Sigmoid colon (tissue), 6 donors: ENCODE measurements at regions not wholly inside any gene's neighbourhood (a gene's known extent, or its start where the extent isn't known, plus 50 kb on each side); places are given as distances from the start of the nearest gene placed in this dataset.

Experiments used
- DNase-seq: peaks from one replicate; pipeline ENCODE4 v3.0.0-alpha.2; 2019
- H3K27ac ChIP-seq, 4 donors: fragments of 200-600 bp; sonication (generic); one replicate each; pipeline ENCODE4 v1.5.1; 2016 to 2019; ENCODE audit warnings: mild to moderate bottlenecking in 1 of 4
- H3K27me3 ChIP-seq, 3 donors: fragments of 200-600 bp; sonication (generic); one replicate each; pipeline ENCODE4 v1.5.1; 2019; ENCODE audit warnings: mild to moderate bottlenecking in 1 of 3
- H3K36me3 ChIP-seq, 4 donors: fragments of 200-600 bp; sonication (generic); one replicate each; pipeline ENCODE4 v1.5.1; 2016 to 2019
- H3K4me1 ChIP-seq, 4 donors: fragments of 200-600 bp; sonication (generic); one replicate each; pipeline ENCODE4 v1.5.1; 2017 to 2019
- H3K4me3 ChIP-seq, 4 donors: fragments of 200-600 bp; sonication (generic); one replicate each; pipeline ENCODE4 v1.5.1; 2017 to 2019; ENCODE audit warnings: mild to moderate bottlenecking in 2 of 4, moderate library complexity in 1 of 4
- H3K9me3 ChIP-seq, 4 donors: fragments of 200-600 bp in 3 of 4; sonication (generic) in 3 of 4; one replicate each; pipeline versions ENCODE4 v1.5.1 to v1.6.1; 2013 to 2019
- CTCF ChIP-seq, 4 experiments: fragments of 450-650 bp in 3 of 4; fragments of 200-600 bp in 1 of 4; IDR thresholded peaks; one replicate each; pipeline ENCODE4 v1.5.1; 2016 to 2019; ENCODE audit warnings: antibody characterized with exemption in 4 of 4, mild to moderate bottlenecking in 3 of 4, moderate library complexity in 2 of 4
- EP300 ChIP-seq, 4 donors: sonication (generic); formaldehyde crosslinking; IDR thresholded peaks; one replicate each; pipeline ENCODE4 v1.6.1; 2017; ENCODE audit warnings: antibody characterized with exemption in 4 of 4
- POLR2A ChIP-seq, 2 donors: fragments of 450-650 bp; IDR thresholded peaks; one replicate each; pipeline ENCODE4 v1.6.1; 2016; ENCODE audit warnings: antibody characterized with exemption in 2 of 2, mild to moderate bottlenecking in 2 of 2, moderate library complexity in 2 of 2
- POLR2AphosphoS5 ChIP-seq, 4 donors: sonication (generic); formaldehyde crosslinking; IDR thresholded peaks; one replicate each; pipeline ENCODE4 v1.6.1; 2017; ENCODE audit warnings: antibody characterized with exemption in 4 of 4
- WGBS, 2 donors: extraction: QIAGEN DNeasy Blood & Tissue Kit; methylation state at CpG; one replicate each; pipeline ENCODE4 v1.1.7; 2013; 5-methylcytosine and 5-hydroxymethylcytosine counted together
- intact Hi-C: fragments of 100-400 bp; cut with DNase I; formaldehyde crosslinking; loops from one replicate; pipeline ENCODE4 v1.15.1; 2023
- donor health status: healthy with polysubstance abuse.
- donor health status: healthy.

- intact Hi-C loops: no loop called here
- no peaks in the 10 kb centered on the region for H3K4me1 ChIP-seq
- no peak overlapping the region for H3K27ac ChIP-seq
- no peak overlapping the region for H3K4me3 ChIP-seq
- TF ChIP-seq POLR2A (IDR thresholded peaks at IDR 0.05): no peak
- TF ChIP-seq EP300 (IDR thresholded peaks at IDR 0.05): no peak
- TF ChIP-seq POLR2AphosphoS5 (IDR thresholded peaks at IDR 0.05): no peak
- TF ChIP-seq CTCF (IDR thresholded peaks at IDR 0.05): no peak
- WGBS, 2 donors: 80 to 90% methylated on average over 8 of the region's 8 CpGs
- no peaks in the 10 kb centered on the region for H3K9me3 ChIP-seq
- H3K27me3 ChIP-seq: no peaks in the 10 kb centered on the region
- H3K36me3 ChIP-seq: no peaks in the 10 kb centered on the region
- DNase-seq: no peak
Measured at GRCh38 chr15:91769894-91770293, 83.6 kb upstream of the SLCO3A1 start.

- Histone ChIP-seq H3K4me1 (no peaks in the 10 kb centered on the region), H3K9me3 (no peaks in the 10 kb centered on the region), H3K27ac (no peak overlapping the region), H3K27me3 (no peaks in the 10 kb centered on the region), H3K4me3 (no peak overlapping the region), H3K36me3 (no peaks in the 10 kb centered on the region)
- TF ChIP-seq POLR2AphosphoS5 (IDR thresholded peaks at IDR 0.05): no peak
- TF ChIP-seq EP300 (IDR thresholded peaks at IDR 0.05): no peak
- no peak for TF ChIP-seq CTCF (IDR thresholded peaks at IDR 0.05)
- no peak for TF ChIP-seq POLR2A (IDR thresholded peaks at IDR 0.05)
- intact Hi-C loops: no loop called here
- DNase-seq: no peak
- WGBS, 2 donors: 55 to 75% methylated on average over 4 of the region's 4 CpGs
Measured at GRCh38 chr15:91776104-91776503, 77.4 kb upstream of the SLCO3A1 start.

GRCh38 chr15:91779960-91780359, 73.5 kb upstream of the SLCO3A1 start:
- no peak for TF ChIP-seq POLR2A (IDR thresholded peaks at IDR 0.05)
- no peak for TF ChIP-seq CTCF (IDR thresholded peaks at IDR 0.05)
- no peak for TF ChIP-seq EP300 (IDR thresholded peaks at IDR 0.05)
- intact Hi-C loops: no loop called here
- Histone ChIP-seq H3K4me3 (no peak overlapping the region), H3K4me1 (no peaks in the 10 kb centered on the region), H3K27ac (no peak overlapping the region), H3K9me3 (no peaks in the 10 kb centered on the region), H3K27me3 (no peaks in the 10 kb centered on the region), H3K36me3 (no peaks in the 10 kb centered on the region)
- DNase-seq: no peak
- 76 to 77% methylated on average over 5 of the region's 5 CpGs for WGBS, 2 donors

- Histone ChIP-seq H3K4me3 (no peak overlapping the region), H3K4me1 (no peaks in the 10 kb centered on the region), H3K9me3 (no peaks in the 10 kb centered on the region), H3K27me3 (no peaks in the 10 kb centered on the region), H3K36me3 (no peaks in the 10 kb centered on the region), H3K27ac (no peak overlapping the region)
- intact Hi-C loops: no loop called here
- no peak for DNase-seq
- 81 to 90% methylated on average over 3 of the region's 3 CpGs for WGBS, 2 donors
- TF ChIP-seq POLR2A (IDR thresholded peaks at IDR 0.05): no peak
- no peak for TF ChIP-seq CTCF (IDR thresholded peaks at IDR 0.05)
- TF ChIP-seq POLR2AphosphoS5 (IDR thresholded peaks at IDR 0.05): no peak
- no peak for TF ChIP-seq EP300 (IDR thresholded peaks at IDR 0.05)
Measured at GRCh38 chr15:91780387-91780786, 73.1 kb upstream of the SLCO3A1 start.

- no peaks in the 10 kb centered on the region for H3K27me3 ChIP-seq
- no peak overlapping the region for H3K27ac ChIP-seq
- intact Hi-C loops: no loop called here
- H3K4me3 ChIP-seq: no peak overlapping the region
- WGBS, 2 donors: 15 to 47% methylated on average over 6 of the region's 6 CpGs
- H3K9me3 ChIP-seq: no peaks in the 10 kb centered on the region
- TF ChIP-seq POLR2AphosphoS5 (IDR thresholded peaks at IDR 0.05) (no peak), CTCF (IDR thresholded peaks at IDR 0.05) (no peak), POLR2A (IDR thresholded peaks at IDR 0.05) (no peak), EP300 (IDR thresholded peaks at IDR 0.05) (no peak)
- no peaks in the 10 kb centered on the region for H3K36me3 ChIP-seq
- no peaks in the 10 kb centered on the region for H3K4me1 ChIP-seq
- no peak for DNase-seq
Measured at GRCh38 chr15:91782221-91782620, 71.3 kb upstream of the SLCO3A1 start.
